ENCODE measurements at regions not wholly inside any gene's neighbourhood (a gene's known extent, or its start where the extent isn't known, plus 50 kb on each side); places are given as distances from the start of the nearest gene placed in this dataset.

DNA sequence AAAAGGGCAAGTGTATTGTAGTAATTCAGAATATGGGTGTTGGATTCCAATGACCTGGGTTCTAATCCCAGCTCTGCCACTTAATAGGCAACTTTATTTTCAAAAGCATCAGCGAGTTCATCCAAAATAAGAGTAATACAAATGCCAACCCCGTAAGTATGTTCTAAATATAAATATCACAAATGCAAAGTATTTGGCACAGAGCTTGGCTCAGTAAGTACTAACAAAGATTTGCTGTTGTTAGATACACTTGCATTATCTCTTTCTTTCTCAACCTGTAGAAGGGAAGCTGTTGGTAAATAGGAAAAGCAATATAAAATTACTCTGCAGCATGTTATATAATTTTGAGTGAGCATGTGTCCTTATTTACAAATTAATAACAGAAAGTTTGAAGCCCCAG is 1302.6 kb upstream of the FAM98A start:
- intact Hi-C loops (cut with DNase I) = no loop called here
- TF ChIP-seq, protein P1, sequence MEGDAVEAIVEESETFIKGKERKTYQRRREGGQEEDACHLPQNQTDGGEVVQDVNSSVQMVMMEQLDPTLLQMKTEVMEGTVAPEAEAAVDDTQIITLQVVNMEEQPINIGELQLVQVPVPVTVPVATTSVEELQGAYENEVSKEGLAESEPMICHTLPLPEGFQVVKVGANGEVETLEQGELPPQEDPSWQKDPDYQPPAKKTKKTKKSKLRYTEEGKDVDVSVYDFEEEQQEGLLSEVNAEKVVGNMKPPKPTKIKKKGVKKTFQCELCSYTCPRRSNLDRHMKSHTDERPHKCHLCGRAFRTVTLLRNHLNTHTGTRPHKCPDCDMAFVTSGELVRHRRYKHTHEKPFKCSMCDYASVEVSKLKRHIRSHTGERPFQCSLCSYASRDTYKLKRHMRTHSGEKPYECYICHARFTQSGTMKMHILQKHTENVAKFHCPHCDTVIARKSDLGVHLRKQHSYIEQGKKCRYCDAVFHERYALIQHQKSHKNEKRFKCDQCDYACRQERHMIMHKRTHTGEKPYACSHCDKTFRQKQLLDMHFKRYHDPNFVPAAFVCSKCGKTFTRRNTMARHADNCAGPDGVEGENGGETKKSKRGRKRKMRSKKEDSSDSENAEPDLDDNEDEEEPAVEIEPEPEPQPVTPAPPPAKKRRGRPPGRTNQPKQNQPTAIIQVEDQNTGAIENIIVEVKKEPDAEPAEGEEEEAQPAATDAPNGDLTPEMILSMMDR (IDR thresholded peaks at IDR 0.05) = no peak
- no peak for TF ChIP-seq POLR2A (IDR thresholded peaks at IDR 0.05)
- Histone ChIP-seq H3K36me3 (no peaks in the 10 kb centered on the region), H3K9me3 (no peaks in the 10 kb centered on the region), H3K27me3 (no peaks in the 10 kb centered on the region), H3K4me3 (no peak overlapping the region), H3K27ac (no peak overlapping the region), H3K4me1 (no peaks in the 10 kb centered on the region)
- ATAC-seq (no peak), DNase-seq (no peak)
- 72% methylated on average over 2 of the region's 2 CpGs for WGBS (ENCODE audit: insufficient coverage, low coverage, low lambda C conversion rate, missing lambda C conversion rate)

DNA sequence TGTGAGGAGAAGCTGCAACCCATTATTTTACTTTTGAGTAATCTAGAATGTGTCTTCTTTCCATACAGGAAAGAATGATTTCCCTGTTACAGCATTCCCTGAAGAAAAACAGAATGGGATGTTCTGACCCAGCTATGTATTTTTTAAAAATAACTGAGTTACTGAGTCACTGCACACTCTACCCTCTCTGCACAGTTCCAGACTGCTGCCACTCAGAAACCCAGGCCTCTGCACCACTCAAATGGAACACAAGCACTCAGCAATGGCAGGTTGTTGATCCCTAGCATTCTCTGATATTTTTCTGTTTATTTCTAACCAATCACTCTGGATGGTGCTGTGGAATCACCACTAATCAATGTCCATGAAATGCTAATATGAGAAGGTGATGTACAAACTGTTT is 1300.0 kb upstream of the FAM98A start:
- no peaks in the 10 kb centered on the region for H3K4me1 ChIP-seq
- H3K36me3 ChIP-seq = no peaks in the 10 kb centered on the region
- ATAC-seq (no peak), DNase-seq (no peak)
- H3K4me3 ChIP-seq = no peak overlapping the region
- no peak overlapping the region for H3K27ac ChIP-seq
- H3K27me3 ChIP-seq = no peaks in the 10 kb centered on the region
- no peaks in the 10 kb centered on the region for H3K9me3 ChIP-seq
- intact Hi-C loops (cut with DNase I) = no loop called here
- TF ChIP-seq, protein P1 (IDR thresholded peaks at IDR 0.05) = no peak
- TF ChIP-seq POLR2A (IDR thresholded peaks at IDR 0.05) = no peak

DNA sequence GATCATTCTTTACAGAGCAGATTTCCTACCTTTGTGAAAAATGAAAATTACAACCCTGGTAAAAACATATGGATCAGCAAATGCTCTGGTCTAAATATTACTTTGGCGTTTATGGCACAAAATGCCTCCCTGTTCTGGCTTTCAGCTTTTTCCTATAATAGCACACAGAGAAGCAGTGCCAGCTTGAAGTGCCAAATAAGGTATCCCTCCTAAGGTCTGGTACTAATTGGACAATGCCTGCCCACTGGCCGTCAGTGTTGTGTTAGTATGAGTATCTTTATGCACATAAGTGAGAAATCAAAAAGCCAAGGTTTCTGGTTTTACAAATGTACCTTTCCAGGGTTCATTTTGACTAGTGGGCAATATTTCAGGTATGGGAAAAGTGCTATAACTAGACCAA is 1293.7 kb upstream of the FAM98A start:
- Histone ChIP-seq H3K36me3 (no peaks in the 10 kb centered on the region), H3K27me3 (no peaks in the 10 kb centered on the region), H3K9me3 (no peaks in the 10 kb centered on the region), H3K27ac (no peak overlapping the region), H3K4me1 (no peaks in the 10 kb centered on the region), H3K4me3 (no peak overlapping the region)
- WGBS (ENCODE audit: insufficient coverage, low coverage, low lambda C conversion rate, missing lambda C conversion rate) = 50% methylated on average over 2 of the region's 2 CpGs
- no peak for DNase-seq
- no peak for ATAC-seq
- intact Hi-C loops (cut with DNase I) = no loop called here
- TF ChIP-seq, protein P1 (IDR thresholded peaks at IDR 0.05) = no peak
- no peak for TF ChIP-seq POLR2A (IDR thresholded peaks at IDR 0.05)

DNA sequence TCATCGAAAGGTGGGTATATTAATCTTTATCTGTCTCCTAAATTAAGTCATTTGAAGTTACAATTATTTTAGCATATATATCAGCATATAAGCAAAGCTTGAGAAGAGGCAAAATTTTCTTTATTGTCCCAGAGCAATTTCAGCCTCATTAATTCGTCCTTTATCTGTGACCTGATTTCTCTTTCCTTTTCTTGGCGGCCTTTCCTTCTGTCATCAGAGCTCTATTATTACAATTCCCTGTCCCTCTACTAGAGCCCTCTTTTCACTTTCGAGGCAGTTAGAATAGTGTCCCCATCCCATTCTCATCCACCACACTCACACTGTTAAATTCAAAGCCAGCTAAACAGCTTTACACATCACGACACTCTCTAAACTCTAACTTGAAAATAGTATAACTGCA is 1293.2 kb upstream of the FAM98A start:
- DNase-seq = no peak
- no peaks in the 10 kb centered on the region for H3K27me3 ChIP-seq
- no peaks in the 10 kb centered on the region for H3K4me1 ChIP-seq
- H3K9me3 ChIP-seq = no peaks in the 10 kb centered on the region
- WGBS (ENCODE audit: insufficient coverage, low coverage, low lambda C conversion rate, missing lambda C conversion rate) = 49% methylated on average over 5 of the region's 5 CpGs
- intact Hi-C loops (cut with DNase I) = no loop called here
- TF ChIP-seq, protein P1 (IDR thresholded peaks at IDR 0.05) = no peak
- TF ChIP-seq POLR2A (IDR thresholded peaks at IDR 0.05) = no peak
- H3K4me3 ChIP-seq = no peak overlapping the region
- no peaks in the 10 kb centered on the region for H3K36me3 ChIP-seq
- no peak for ATAC-seq
- no peak overlapping the region for H3K27ac ChIP-seq

DNA sequence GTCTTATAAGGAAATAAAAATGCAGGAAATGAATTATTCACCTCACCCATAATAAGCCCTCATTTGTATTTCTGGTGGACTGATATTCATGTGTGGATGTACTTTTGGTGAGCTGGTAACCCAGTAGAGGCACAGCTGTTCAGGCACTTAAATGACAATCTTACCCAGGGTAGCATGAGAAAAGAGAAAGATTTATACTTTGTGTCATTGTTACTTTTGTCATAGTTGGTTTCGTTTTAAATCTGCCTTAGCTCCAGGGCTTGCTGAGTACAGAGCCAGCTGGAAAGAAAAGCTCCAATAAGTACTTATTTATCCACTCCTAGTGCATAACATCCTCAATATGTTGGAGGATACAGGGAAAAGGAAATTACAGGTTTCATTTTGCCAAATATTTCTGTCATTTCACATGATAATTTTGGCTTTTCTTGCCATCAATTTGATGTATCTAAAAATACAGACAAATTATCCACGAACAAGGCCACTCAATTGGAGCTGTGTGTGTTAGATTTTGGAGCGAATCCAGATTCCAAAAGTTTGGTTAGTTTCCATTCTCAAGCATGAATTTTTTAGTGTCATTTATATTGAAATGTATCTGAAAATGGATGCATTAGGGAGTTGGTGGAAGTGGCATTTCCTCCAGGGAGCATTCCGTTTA is 1276.1 kb upstream of the FAM98A start:
- H3K27ac ChIP-seq = no peak overlapping the region
- H3K27me3 ChIP-seq = no peaks in the 10 kb centered on the region
- H3K4me1 ChIP-seq = no peaks in the 10 kb centered on the region
- WGBS (ENCODE audit: insufficient coverage, low coverage, low lambda C conversion rate, missing lambda C conversion rate) = 48% methylated on average over 4 of the region's 4 CpGs
- no peak for ATAC-seq
- H3K9me3 ChIP-seq = no peaks in the 10 kb centered on the region
- H3K4me3 ChIP-seq = no peak overlapping the region
- H3K36me3 ChIP-seq = no peaks in the 10 kb centered on the region
- intact Hi-C loops (cut with DNase I) = no loop called here
- no peak for DNase-seq
- TF ChIP-seq, protein P1 (IDR thresholded peaks at IDR 0.05) = no peak
- TF ChIP-seq POLR2A (IDR thresholded peaks at IDR 0.05) = no peak

Measured in right lobe of liver (tissue), 6 donors.